Glutamatergic neuron (in vitro differentiated cells): ENCODE measurements at regions not wholly inside any gene's neighbourhood (a gene's known extent, or its start where the extent isn't known, plus 50 kb on each side); places are given as distances from the start of the nearest gene placed in this dataset.

ENCODE experiments used
- DNase-seq: peaks from one replicate; pipeline ENCODE4 v3.0.0; 2022
- H3K27ac Mint-ChIP-seq: one replicate; pipeline ENCODE4 v1.8.0; 2020; ENCODE audit warnings: mild to moderate bottlenecking, mixed read lengths, inconsistent platforms; ENCODE audit not compliant: unreplicated experiment
- H3K27me3 Mint-ChIP-seq: one replicate; pipeline ENCODE4 v1.8.0; 2020; ENCODE audit warnings: mild to moderate bottlenecking, moderate library complexity, mixed read lengths, inconsistent platforms; ENCODE audit not compliant: unreplicated experiment
- H3K36me3 Mint-ChIP-seq: one replicate; pipeline ENCODE4 v1.8.0; 2020; ENCODE audit warnings: mild to moderate bottlenecking, mixed read lengths, inconsistent platforms; ENCODE audit not compliant: unreplicated experiment
- H3K4me1 Mint-ChIP-seq: one replicate; pipeline ENCODE4 v1.8.0; 2020; ENCODE audit warnings: mild to moderate bottlenecking, low read depth, mixed read lengths, inconsistent platforms; ENCODE audit not compliant: unreplicated experiment
- H3K4me3 Mint-ChIP-seq: one replicate; pipeline ENCODE4 v1.8.0; 2020; ENCODE audit warnings: mild to moderate bottlenecking, mixed read lengths, inconsistent platforms; ENCODE audit not compliant: unreplicated experiment
- H3K9me3 Mint-ChIP-seq: one replicate; pipeline ENCODE4 v1.8.0; 2020; ENCODE audit warnings: mild to moderate bottlenecking, moderate library complexity, mixed read lengths, inconsistent platforms; ENCODE audit not compliant: unreplicated experiment
- TF ChIP-seq, protein P1 (sequence below): fragments of 200-600 bp; sonication (generic); IDR thresholded peaks from one replicate; pipeline ENCODE4 v1.5.0; 2021; ENCODE audit not compliant: partially characterized antibody, unreplicated experiment

DNA sequence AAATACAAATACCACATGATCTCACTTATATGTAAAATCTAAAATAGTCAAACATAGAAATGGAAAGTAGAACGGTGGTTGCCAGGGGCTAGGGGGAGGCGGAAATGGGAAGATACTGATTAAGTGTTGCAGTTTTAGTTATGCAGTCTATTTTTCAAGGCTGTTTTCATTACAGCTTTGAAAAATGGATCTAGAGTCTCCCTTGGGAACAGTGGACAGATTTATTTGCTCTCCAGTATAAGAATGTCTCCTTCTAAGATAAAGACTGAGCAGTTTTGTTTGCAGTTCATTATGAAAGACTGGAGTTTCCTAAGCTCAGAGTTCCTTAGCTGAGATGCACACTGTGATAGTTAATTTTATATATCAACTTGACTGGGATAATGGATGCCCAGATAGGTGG, 202.5 kb downstream of the KLHL28 start:
- Mint-ChIP-seq H3K36me3 (no peaks in the 10 kb centered on the region), H3K4me1 (no peaks in the 10 kb centered on the region), H3K9me3 (no peaks in the 10 kb centered on the region), H3K27ac (no peak overlapping the region), H3K27me3 (no peaks in the 10 kb centered on the region), H3K4me3 (no peak overlapping the region)
- no peak for DNase-seq
- TF ChIP-seq, protein P1, sequence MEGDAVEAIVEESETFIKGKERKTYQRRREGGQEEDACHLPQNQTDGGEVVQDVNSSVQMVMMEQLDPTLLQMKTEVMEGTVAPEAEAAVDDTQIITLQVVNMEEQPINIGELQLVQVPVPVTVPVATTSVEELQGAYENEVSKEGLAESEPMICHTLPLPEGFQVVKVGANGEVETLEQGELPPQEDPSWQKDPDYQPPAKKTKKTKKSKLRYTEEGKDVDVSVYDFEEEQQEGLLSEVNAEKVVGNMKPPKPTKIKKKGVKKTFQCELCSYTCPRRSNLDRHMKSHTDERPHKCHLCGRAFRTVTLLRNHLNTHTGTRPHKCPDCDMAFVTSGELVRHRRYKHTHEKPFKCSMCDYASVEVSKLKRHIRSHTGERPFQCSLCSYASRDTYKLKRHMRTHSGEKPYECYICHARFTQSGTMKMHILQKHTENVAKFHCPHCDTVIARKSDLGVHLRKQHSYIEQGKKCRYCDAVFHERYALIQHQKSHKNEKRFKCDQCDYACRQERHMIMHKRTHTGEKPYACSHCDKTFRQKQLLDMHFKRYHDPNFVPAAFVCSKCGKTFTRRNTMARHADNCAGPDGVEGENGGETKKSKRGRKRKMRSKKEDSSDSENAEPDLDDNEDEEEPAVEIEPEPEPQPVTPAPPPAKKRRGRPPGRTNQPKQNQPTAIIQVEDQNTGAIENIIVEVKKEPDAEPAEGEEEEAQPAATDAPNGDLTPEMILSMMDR: no peak

DNA sequence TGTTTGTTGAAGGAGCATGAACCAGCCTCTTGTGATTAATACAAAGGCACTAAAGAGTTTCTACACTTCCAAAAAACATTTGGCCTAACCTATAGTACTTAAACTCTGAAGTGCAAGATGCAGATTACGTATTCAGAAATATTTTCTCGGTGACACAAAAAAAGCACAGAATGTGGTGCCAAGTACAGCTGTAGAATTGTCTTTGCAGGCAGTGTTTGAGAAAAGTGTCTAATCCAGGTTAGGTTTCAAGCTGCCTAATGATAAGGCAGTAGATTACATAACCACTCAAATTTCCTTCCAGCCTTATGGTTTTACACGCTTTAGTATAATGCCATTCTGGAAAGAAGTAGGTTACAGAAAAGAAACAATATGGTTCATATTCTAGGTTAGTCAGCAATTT, 205.2 kb downstream of the KLHL28 start:
- no peaks in the 10 kb centered on the region for H3K36me3 Mint-ChIP-seq
- no peak for DNase-seq
- H3K27me3 Mint-ChIP-seq: no peaks in the 10 kb centered on the region
- TF ChIP-seq, protein P1: no peak
- no peaks in the 10 kb centered on the region for H3K4me1 Mint-ChIP-seq
- H3K27ac Mint-ChIP-seq: no peak overlapping the region
- H3K9me3 Mint-ChIP-seq: no peaks in the 10 kb centered on the region
- H3K4me3 Mint-ChIP-seq: no peak overlapping the region

DNA sequence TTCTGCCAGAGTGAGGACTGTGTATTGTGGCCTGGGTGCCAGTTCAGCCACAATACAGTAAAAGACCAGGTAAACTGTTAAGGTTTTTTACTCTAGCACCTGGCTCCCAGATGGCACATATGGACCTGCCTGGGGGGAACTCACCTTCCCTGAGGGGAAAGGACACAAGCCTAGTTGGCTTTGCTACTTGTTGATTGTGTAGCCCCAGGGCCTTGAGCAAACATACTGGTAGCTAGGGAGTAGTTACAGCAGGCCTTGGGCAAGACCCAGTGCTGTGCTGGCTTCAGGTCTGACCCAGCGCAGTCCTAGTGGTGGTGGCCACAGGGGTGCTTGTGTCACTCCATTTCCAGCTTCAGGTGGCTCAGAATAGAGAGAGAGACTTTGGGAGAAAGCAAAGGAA, 216.4 kb downstream of the KLHL28 start:
- H3K27me3 Mint-ChIP-seq: no peaks in the 10 kb centered on the region
- no peak for DNase-seq
- peaks cover 2% of the 10 kb centered on the region for H3K9me3 Mint-ChIP-seq
- H3K27ac Mint-ChIP-seq: no peak overlapping the region
- no peaks in the 10 kb centered on the region for H3K4me1 Mint-ChIP-seq
- TF ChIP-seq, protein P1: no peak
- H3K36me3 Mint-ChIP-seq: no peaks in the 10 kb centered on the region
- no peak overlapping the region for H3K4me3 Mint-ChIP-seq

DNA sequence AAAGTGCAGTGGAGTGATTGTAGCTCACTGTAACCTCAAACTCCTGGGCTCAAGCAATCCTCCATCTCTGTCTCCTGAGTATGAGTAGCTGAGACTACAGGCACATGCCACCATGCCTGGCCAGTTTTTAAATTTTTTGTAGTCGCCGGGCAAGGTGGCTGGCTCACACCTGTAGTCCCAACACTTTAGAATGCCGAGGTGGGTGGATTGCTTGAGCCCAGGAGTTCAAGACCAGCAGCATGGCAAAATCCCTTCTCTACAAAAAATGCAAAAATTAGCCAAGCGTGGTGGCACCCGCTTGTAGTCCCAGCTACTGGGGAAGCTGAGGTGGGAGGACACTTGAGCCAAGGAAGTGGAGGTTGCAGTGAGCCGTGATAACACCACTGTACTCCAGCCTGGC, 219.5 kb downstream of the KLHL28 start:
- DNase-seq: no peak
- no peaks in the 10 kb centered on the region for H3K27me3 Mint-ChIP-seq
- no peak overlapping the region for H3K27ac Mint-ChIP-seq
- no peaks in the 10 kb centered on the region for H3K4me1 Mint-ChIP-seq
- H3K9me3 Mint-ChIP-seq: no peaks in the 10 kb centered on the region
- TF ChIP-seq, protein P1: no peak
- no peak overlapping the region for H3K4me3 Mint-ChIP-seq
- H3K36me3 Mint-ChIP-seq: no peaks in the 10 kb centered on the region

DNA sequence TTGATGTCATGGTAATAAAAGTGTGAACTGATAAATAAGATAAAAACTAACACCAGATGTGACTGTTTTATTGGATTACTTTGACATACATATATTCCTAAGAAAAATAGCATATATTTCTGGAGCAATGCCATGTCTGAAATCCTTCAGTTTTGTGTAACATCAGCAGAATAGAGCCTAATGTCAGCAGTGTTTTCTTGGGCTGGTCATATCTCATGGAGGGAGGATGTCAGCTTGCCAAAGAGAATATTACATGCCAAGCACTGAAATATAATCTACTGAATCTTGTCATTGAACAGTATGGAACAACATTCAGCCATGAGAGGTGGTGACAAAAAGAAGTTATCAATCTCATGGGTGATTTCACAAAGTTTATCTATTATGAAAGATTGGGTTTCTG, 220.3 kb downstream of the KLHL28 start:
- no peaks in the 10 kb centered on the region for H3K4me1 Mint-ChIP-seq
- no peaks in the 10 kb centered on the region for H3K36me3 Mint-ChIP-seq
- no peaks in the 10 kb centered on the region for H3K27me3 Mint-ChIP-seq
- no peak overlapping the region for H3K27ac Mint-ChIP-seq
- no peaks in the 10 kb centered on the region for H3K9me3 Mint-ChIP-seq
- H3K4me3 Mint-ChIP-seq: no peak overlapping the region
- no peak for DNase-seq
- TF ChIP-seq, protein P1: no peak
